NB4 (cell line): ENCODE measurements at regions not wholly inside any gene's neighbourhood (a gene's known extent, or its start where the extent isn't known, plus 50 kb on each side); places are given as distances from the start of the nearest gene placed in this dataset.

Experiments
- DNase-seq: peaks from one replicate; pipeline ENCODE4 v3.0.0; 2010; ENCODE audit warnings: low read depth
- H3K4me3 ChIP-seq: one replicate; pipeline ENCODE4 v1.5.1; 2011; ENCODE audit warnings: mild to moderate bottlenecking, low read depth, low read length, moderate library complexity
- CTCF ChIP-seq: IDR thresholded peaks from one replicate; pipeline ENCODE4 v1.5.1; 2012; ENCODE audit warnings: low read depth, low read length
- MAX ChIP-seq: IDR thresholded peaks from 2 replicates; pipeline ENCODE4 v1.6.1; 2011; ENCODE audit warnings: low read depth, low read length
- MYC ChIP-seq: IDR thresholded peaks from 2 replicates; pipeline ENCODE4 v1.6.1; 2011; ENCODE audit warnings: low read depth, low read length
- POLR2A ChIP-seq: IDR thresholded peaks from 2 replicates; pipeline ENCODE4 v1.6.1; 2011; ENCODE audit warnings: mild to moderate bottlenecking; ENCODE audit not compliant: insufficient read length; ENCODE audit errors: extremely low read depth

- H3K4me3 ChIP-seq = no peak overlapping the region
- TF ChIP-seq MAX = no peak
- TF ChIP-seq MYC = no peak
- no peak for TF ChIP-seq CTCF
- no peak for TF ChIP-seq POLR2A
- no peak for DNase-seq
These were observed 338.3 kb downstream of the CXCL12 start for GRCh38 chr10:44046605-44047004.

DNA sequence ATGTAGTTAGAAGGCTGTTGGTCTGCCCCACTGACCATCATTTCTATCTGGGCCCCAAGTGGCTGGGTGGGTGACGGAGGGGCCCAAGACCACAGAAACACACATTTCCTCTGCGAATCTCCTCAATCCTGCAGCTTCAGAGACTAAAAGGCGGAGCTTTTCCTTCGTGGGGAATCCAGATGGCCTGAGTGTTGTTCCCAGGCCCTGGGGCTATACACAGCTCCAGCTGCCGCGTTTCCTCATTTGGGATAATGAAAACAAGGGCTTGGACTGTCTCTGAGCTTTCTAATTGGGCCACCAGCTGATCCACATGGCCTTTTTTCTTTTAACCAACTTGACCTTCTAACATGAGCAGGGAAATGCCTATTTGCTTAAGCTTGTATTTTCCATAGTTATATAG, 339.9 kb downstream of the CXCL12 start:
- H3K4me3 ChIP-seq = no peak overlapping the region
- no peak for TF ChIP-seq POLR2A
- no peak for TF ChIP-seq CTCF
- TF ChIP-seq MYC = no peak
- no peak for DNase-seq

DNA sequence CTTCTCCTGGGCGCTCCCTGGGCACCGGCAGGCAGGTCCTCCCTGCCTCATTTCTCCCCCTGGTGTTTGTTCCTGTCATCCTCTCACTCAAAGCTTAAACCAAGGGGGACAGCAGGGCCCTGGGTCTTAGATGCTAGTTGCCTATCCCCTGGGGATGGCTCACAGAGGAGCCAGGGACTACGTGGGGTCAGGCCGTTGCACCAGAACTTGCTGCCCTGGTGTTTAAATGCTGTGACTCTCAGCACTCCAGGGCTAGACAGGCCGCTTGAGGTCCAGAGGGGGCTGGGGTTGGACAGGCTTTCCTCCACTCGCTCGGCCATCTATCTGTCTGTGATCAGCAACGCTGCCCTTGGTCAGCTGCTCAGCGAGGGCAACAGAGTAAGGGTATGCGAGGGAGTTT, 340.3 kb downstream of the CXCL12 start:
- H3K4me3 ChIP-seq = no peak overlapping the region
- TF ChIP-seq CTCF = no peak
- TF ChIP-seq MYC = no peak
- TF ChIP-seq MAX = no peak
- no peak for TF ChIP-seq POLR2A
- DNase-seq = peak; percentile 2

DNA sequence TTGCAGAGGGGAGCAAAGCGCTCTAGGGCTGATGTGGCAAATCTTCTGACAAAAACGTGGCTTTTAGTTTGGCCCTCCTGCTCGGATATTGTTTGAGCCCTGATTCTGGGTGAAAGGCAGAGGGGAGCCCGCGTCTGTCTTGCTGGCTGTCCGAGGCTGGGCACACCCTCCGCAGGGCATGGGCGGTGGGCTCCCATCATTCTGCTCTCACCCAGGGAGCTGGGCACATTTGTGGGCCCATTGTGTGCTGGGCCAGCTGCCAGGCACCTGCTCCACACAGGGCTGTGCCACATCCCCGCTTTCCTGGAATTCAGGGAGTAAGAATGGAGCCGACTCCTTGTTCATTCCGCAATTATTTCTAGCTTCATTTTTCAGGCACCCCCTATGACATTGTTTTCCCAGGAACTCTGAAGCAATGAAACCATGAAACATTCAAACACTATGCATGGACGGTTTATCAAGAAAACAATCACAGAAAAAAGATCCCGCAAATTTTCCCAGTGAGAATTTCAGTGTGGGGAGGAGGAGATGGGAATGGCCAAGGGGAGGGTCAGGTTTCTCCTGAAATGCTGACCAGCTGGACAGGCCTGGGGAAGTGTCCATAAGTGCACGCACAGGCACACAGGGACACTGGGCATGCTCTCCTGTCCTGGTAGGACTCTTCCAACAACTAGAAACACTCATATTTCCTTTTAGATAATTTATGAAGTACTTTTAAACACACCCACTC, 341.1 kb downstream of the CXCL12 start:
- no peak for DNase-seq
- TF ChIP-seq POLR2A (no peak), CTCF (no peak), MYC (no peak), MAX (no peak)
- no peak overlapping the region for H3K4me3 ChIP-seq

DNA sequence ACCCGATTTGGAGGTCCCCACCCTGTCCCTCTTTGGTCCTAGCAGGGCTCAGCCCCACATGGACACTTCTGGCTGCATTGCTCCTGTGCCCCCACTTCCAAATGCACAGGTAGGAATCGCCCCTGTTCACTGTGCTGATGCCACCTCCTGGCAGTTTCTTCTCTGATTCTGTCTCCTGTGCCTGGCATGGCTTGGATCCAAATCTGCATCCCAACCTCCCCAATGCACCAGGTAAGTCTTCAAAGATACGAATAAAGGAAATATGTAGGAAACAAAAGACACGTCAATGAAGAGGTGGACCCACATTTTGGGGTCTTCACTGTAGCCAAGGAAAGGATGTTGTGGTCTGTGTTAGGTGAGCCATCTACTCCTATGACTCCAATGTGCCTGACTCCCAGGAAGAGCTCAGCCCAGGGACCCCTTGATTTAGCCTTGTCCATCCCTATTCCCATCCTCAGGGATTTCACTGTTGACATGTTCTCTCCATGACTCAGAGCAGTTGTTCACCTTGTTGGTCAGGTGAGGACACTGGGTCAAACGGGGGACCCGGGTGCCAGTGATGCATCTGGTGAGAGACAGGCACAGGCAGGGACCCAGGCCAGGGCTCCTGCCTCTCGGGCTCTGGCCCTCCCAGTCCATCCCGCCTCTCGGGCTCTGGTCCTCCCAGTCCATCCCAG, 341.8 kb downstream of the CXCL12 start:
- no peak overlapping the region for H3K4me3 ChIP-seq
- no peak for DNase-seq
- TF ChIP-seq MAX = no peak
- no peak for TF ChIP-seq MYC
- no peak for TF ChIP-seq CTCF
- TF ChIP-seq POLR2A = no peak
